Renal cortex interstitium (tissue), 11 donors: ENCODE measurements at regions not wholly inside any gene's neighbourhood (a gene's known extent, or its start where the extent isn't known, plus 50 kb on each side); places are given as distances from the start of the nearest gene placed in this dataset.
"Not testable (repeated sequence)": the region's sequence is repeated elsewhere in the genome, so short reads cannot be mapped to it uniquely, and the experiment has no call there.

Source experiments
- DNase-seq, 11 donors: peaks; one replicate each; pipeline ENCODE4 v3.0.0-alpha.2; 2013; ENCODE audit warnings: low read depth in 9 of 11, low spot score in 4 of 11; ENCODE audit errors: extremely low read depth in 1 of 11

DNA sequence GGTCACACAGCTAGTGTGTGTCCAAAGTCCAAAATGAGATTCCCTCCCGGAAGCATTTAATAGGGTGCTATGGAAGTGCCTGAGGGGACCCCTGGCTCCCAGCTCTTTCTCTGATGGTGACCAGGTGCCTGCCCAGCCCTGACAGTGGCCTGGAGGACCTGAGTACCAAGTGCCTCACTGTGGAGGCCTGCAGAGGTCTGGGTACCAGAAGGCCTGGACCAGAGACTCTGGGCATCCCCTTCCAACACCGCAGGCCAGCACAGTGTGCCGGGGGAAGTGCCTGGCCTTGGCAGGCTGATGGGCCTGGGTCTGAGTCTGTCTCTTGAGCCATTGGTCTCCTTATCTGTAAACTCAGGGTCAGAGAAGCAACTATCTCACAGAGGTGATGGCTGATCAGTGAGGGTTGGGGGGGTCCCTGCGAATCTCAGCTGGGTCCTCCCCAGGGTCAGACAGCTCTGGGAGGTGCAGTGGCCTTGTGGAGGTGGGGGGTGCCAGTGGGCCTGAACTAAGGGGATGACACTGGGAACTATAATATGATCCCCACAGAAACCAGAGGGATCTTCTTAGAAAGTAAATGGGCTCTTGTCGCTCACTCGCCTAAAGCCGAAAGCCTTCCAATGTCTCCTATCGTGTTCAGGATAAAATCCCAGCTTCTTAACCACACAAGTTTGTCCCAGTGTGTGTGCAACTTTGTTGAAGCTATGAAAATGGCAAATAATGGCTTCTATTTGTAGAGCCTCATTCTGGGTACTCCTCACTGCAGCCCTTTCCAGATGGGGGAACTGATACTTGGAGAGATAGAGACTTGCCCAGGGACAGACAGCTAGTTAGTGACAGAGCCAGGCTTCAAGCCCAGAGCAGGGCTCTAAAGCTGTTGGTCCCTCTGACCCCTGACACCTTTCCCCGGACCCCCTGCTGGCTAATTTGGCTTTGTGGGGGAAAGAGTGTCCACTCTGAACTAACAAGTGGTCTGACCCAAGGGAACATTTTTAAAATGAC, 225.1 kb downstream of the TFCP2L1 start:
- DNase-seq = no peak

DNA sequence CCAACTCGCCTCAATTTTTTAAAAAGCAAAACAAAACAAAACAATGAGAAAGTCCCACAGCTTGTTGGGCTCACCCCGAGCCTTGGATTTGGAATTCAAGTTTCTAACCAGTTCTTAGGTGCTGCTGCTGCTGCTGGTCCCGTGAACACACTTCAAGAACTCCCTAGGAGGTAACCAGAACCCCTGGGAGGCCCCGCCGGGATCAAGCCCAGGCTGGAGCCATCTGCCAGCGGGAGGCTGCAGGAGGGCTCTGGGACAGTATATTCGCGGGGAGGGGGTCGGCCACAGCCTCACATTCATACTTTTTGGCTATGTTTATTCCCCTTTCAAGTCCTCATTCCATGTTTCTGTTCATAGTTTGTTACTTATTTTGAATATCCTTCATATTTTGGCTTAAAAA, 223.4 kb downstream of the TFCP2L1 start:
- DNase-seq = no peak

DNA sequence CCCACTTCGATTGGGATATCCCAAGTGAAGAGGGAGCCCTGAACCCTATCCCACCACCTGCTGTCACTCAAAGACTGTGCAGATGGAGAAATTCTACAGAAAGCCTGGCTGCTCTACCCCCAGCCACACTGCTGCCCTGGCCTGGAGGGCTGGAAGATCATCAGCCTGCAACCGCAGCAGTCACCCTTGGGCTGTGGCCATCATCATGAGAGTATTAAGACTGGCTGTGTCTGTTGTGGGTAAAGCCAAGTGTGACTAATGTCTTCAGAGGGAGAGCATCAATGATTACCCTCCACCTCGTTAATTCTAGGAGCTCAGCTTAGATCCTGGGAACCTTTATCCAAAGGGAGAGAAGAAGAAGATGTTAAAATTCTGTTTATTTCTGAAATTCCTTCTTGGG, 221.5 kb downstream of the TFCP2L1 start:
- no peak for DNase-seq

DNA sequence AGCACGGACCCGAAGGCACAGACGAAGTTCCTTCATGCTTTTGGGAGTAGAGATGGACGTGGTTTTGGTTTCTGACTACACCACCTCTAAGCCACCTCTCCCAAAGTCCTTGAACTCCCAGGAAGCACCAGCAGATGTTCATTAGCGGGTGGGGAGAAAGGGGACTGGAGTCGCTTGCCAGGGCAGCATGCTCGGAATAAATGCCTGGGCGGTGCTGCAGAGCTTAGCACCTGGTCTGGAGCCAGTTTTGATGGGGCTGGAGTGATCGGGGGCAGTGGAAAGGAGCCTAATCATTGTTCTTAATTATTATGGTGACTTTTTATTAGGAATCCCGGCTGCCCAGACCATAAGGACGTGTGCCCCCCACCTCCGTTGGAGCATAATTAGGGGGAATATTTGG, 220.8 kb downstream of the TFCP2L1 start:
- DNase-seq = no peak

DNA sequence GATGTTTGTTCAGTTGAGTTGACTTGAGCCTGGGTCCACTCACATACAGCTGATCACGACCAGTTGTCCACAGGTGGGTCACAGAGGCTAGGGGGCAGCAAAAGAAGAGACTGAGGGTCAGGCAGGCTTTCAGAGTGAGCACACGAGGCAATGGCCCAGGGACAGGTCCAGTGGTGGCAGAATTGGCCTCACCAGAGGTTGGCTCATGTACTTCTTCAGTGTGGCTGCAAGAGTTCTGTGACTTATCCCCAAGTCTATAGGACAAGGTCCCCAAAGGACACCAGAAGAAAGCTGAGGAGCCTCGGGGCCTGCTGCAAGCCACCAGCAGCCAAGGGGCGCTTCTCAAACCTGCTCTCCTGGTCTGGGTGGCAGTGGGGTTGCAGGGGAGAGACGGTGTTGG, 219.8 kb downstream of the TFCP2L1 start:
- DNase-seq = no peak

DNA sequence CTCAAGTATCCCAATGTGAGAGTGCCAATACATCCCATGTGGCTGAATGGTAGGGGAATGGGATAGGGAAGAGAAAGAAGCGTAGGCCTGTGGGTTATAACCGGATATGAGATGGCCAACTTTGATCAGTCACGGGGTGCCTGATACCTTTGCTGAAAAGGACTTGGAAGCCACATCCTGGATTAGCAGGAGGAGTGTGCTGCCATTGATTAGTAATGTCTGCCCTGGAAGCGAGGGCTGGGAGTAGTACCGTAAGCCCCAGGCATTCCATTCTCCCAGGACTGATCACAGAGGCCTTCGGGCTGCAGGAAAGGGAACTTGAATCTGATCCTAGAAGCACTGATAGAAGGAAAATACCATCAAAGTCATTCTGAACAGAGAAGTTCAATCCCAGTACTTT, 218.5 kb downstream of the TFCP2L1 start:
- no peak for DNase-seq

DNA sequence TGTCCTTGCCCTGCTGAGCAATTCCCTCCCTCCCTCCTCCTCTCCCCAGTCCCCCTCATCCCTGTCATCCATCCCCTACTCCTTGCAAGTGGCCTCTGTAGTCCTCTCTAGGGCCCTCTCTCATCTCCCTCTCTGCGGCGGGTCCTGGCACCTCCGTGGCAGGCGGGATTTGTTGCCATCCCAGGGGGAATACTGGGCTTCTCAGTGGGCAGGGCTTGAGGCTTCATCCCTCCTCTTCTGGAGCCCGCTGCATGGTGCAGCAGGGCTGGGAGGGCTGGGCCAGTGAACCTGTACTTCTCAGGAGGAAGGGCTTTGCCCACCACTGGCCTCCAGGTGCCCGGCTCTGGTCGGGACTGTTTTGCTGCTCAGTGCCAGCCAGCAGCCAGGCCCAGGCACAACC, 216.2 kb downstream of the TFCP2L1 start:
- DNase-seq = no peak

DNA sequence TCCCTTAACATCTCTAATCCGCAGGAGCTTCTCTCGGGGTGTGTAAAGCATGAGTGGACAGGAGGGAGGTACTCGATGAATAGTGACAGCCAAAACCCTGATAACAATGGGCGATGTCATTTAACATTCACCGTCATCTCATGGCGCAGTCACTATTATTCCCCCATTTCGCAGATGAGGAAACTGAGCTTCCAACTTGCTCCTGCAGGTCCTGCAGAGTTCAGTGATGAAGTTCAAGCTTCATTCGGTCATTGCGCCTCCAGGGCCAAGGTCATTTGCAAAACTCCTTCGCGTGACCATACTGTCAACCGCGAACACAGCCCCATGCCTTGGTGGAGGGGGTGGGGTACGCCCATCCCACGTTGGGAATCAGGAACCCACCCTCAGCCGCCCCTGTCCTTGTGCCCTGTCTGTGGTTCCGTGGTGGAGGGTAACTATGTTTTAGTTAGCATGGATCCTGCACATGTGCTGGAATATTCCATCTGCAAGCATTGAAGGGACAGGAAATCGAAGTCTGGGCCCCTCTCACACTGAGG, 215.5 kb downstream of the TFCP2L1 start:
- DNase-seq = no peak

DNA sequence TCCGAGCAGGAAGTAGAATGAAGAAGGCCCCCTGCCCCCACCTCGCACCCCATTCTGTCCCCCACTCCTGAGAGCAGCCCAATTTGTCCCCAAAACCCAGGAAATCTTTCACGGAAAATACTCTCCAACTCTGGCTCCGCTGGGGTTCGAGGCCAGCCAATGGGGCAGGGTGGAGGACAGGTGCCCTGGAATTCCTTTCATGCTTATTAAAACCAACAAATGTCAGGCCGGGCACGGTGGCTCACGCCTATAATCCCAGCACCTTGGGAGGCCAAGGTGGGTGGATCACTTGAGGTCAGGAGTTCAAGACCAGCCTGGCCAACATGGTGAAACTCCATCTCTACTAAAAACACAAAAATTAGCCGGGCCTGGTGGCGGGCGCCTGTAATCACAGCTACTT, 214.9 kb downstream of the TFCP2L1 start:
- DNase-seq = not testable (repeated sequence)

DNA sequence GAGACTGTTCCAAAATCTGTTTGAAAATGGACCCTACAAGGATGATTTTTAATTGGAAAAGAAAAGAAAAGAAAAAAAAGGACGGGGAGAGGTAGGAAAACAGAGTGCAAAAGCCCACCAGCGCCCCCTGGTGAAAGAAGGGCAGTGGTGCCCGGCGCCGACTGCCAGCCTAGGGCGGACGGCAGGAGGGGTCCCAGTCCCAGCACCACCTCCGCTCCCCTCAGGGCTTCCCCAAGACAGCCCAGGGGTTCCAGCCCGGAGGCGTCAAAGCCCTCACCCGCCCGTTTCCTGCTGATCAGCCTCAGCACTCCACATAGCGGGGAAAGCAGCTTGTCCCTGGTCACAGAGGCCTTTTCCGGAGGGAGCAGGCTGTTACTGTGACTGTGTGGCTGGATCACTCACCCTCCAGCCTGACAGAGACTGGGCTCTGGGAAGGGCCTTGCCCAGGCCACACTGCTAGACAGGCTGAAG, 213.9 kb downstream of the TFCP2L1 start:
- DNase-seq = peak in 2 of 11 donors; percentile 63 to 64

DNA sequence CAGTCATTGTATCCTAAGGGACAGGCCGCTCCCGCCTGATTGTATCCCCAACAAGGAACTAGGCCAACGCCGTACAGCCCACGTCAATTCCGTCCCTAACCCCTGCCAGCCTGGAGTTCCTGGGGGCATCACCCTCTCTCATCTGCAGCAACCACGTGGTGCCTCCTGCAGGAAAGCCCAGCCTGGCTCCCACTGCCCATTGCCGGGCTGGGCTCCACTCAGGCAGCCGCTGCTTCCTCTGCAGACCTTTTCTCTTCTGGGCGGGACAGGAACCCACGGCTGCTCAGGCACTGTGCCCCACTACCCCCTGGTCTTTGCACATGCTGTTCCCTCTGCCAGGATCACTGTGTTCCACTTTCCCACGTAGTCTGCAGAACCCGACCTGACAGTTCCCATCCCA, 212.2 kb downstream of the TFCP2L1 start:
- DNase-seq = no peak

DNA sequence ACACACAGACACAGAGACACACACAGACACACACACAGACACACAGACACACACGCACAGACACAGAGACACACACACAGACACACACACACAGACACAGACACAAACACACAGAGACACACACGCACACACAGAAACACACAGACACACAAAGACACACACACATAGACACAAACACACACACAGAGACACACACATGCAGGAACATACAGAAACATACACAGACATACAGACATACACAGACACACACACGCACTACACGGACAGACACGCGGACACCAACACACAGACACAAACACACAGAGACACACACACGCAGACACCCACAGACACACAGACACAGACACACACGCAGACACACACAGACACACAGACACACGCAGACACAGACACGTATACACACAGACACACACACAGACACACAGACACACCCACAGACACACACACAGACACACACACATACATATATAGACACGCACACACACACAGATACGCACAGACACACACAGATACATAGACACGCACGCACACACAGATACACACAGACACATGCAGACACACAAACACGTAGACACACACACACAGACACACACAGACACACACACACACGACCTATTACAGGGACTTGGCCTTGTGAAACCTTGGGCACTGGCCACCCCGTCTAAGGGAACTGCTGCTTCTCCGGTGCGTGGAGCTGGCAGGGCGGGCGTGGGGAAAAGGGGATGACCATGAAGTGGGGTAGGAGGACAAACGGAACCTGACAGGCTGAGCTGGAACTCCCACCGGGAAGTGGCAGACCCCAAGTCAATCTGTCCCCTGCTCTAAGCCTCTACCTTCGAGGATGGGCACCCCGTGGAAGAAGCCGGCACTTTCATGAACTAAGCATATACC, 211.4 kb downstream of the TFCP2L1 start:
- no peak for DNase-seq

DNA sequence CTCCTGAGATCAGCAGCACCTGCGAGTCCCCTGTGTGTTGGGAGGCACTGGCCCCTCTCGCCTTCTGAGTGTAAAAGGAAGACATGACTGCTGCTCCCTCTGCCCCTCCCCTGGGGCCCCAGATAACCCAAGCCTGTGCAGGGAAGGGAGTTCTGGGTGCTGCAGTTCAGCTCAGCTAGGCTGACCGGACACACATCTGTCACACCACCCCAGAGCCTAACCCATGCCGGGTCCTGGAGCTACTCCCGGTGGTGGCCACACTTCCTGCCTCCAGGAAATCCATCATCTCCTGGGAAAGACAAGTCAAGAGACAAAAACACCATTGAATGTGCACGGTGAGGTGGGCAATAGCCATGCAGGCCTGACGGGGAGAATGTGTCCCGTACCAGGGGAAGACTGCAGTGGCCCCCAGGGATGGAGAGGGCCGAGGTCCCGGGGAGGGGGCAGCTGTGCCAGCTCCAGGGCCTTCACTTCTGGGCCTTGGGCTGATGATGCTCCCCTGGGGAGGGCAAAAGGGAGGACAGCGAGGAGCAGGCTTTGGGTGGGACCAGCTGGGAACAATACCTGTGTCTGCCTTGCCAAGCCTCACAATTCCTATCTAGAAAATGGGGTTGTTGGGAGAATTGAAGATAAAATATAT, 210.6 kb downstream of the TFCP2L1 start:
- no peak for DNase-seq

DNA sequence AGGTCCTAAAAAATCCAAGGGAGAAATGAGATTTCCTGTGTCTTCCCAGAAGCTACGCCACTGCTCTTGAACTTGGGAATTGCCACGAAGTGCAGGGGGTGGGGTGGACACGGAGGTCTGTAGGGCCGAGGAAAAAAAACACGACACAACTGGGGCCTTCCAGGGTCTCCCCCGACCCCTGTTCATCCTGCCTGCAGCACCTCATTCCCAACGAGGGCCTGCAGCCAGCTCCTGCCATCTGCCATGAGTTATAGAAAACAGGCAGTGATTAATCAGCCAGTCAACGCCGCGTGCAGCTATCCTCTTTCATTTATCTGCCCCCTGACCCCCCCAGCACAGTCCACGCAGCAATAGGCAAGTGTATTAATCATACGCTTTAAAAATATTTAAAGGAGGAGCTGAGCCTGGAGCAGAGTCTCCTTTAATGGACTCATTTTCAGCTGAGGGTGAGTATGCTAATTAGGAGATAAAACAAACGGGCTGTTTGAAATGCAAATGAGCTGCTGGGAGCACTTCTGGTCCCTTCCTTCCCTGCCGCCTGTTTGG, 209.9 kb downstream of the TFCP2L1 start:
- peak in 8 of 11 donors; percentile 58 to 79 (median 70) for DNase-seq

DNA sequence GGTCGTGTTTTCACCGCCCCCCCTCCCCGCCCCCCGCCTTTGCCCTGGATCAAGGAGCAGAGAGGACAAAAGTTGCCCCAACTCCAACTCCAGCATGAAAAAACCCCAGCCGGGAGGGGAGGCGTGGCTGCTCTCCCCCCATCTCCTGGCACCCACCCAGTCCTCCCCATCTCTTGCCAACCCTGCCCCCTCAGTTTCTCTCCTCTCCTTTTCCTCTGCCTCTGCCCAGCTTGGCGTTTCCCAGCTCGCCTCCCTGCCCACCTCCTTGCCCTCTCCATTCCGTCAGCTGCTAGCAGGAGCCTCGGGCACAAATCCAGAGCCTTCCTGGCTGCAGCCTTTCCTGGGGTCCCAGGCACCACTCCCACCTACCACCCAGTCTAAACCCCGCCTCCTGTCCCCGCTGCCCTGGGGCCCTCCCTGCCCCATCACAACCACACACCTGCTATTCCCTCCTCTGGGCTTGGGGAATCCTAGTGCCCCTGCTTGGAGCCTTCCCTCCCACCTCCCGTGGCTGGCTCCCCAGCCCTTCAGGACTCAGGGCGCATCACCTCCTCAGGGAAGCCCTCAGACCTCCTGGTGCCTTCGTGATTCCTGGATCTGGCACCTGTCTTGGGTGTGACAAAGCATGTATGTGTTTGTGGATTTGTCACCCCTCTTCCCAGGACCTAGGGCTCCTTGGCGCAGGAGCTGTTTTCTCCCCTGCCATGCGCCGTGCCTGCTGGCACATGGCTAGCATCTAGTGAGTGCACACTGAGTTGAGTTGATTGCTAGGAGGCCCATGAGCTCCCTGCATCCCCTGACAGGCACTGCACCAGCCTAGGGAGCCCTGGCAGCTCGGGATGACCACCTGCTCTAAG, 209.1 kb downstream of the TFCP2L1 start:
- DNase-seq = no peak

DNA sequence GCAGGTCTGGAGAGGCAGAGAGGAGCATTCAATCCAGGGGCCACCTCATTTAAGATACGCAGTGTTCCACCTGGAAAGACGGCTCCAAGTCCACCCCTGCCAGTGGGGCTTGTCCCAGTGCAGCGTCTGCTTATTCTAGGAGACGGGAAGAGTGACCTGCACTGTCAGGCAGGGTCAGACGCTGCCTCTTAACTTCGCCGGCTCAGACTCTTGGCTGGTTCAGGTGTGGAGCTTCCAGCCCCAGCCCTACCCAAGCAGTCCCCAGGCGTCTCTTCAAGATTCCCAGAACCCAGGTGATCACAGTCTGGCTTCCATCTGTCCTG, 208.5 kb downstream of the TFCP2L1 start:
- DNase-seq = no peak

DNA sequence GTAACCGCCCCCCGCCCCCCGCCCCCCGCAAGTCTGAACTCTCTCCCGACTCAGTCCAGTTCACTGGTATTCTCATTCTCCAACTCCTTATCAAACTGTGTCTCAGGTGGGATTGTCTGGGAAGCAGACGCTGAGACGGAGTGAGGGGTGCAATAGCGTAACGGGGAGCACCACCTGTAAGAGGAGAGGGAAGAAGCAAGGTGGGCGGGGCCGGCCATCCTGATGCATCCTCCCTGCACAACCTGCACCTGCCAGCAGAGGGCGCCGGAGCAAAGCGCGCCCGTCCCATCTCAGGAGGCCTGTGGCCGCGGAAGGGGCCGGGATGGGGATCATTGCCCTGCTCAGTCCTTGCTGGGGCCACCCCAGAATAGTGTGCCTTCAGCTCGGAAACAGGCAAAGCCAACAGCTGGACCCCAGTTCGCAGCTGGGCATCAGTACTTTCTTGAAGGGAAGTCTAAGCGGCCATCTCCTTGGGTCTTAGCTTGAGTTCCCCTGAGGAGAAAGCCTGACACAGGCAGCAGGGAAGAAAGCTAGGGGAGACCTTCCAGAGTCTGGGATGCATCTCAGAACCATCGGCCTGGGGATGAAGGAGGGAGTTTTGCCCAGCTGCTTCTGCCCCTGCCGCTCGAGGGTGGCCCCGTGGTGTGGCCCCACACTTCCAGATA, 208.0 kb downstream of the TFCP2L1 start:
- DNase-seq = no peak

DNA sequence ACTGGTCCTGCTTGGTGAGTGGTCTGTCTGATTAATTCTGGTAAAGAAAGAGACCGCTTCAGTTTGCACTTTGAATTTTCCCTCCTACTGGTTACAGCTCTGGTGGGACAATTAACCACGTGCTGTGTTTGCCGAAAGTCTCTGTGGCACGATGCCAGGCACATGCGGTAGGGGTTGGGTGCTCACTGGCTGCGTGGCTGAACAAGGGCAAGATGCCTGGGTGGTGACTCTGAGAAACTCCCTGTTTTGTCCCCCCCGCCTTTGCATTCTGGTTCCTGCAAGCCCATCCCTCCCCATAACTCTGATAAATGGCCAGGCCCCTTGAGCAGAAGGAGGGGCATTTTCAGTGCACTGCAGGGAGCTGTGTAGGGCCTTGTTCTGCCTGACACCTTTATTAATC, 206.1 kb downstream of the TFCP2L1 start:
- DNase-seq = no peak
